GM18499 (cell line): ENCODE measurements at regions not wholly inside any gene's neighbourhood (a gene's known extent, or its start where the extent isn't known, plus 50 kb on each side); places are given as distances from the start of the nearest gene placed in this dataset.

Experiments used
- ATAC-seq: cut with Tn5 transposase; IDR thresholded peaks from one replicate; pipeline ENCODE4 v1.9.1; 2021; ENCODE audit warnings: moderate number of reproducible peaks; ENCODE audit not compliant: insufficient read depth, unreplicated experiment

GRCh38 chr13:33606692-33607091 lies 211.3 kb upstream of the RFC3 start:
- no peak for ATAC-seq

GRCh38 chr13:33610438-33611120 lies 207.4 kb upstream of the RFC3 start:
- no peak for ATAC-seq

- no peak for ATAC-seq
These were observed 206.7 kb upstream of the RFC3 start for GRCh38 chr13:33611121-33611805.

- no peak for ATAC-seq
These were observed 205.0 kb upstream of the RFC3 start for GRCh38 chr13:33612641-33613638.

- no peak for ATAC-seq
These were observed 202.5 kb upstream of the RFC3 start for GRCh38 chr13:33615436-33615835.

GRCh38 chr13:33616130-33616529 lies 201.8 kb upstream of the RFC3 start:
- no peak for ATAC-seq

GRCh38 chr13:33617055-33617454 lies 200.9 kb upstream of the RFC3 start:
- no peak for ATAC-seq

- no peak for ATAC-seq
These were observed 193.7 kb upstream of the RFC3 start for GRCh38 chr13:33624253-33624652.

GRCh38 chr13:33624740-33625139 lies 193.2 kb upstream of the RFC3 start:
- ATAC-seq = no peak

GRCh38 chr13:33626407-33626806 lies 191.5 kb upstream of the RFC3 start:
- no peak for ATAC-seq

GRCh38 chr13:33628662-33629061 lies 189.3 kb upstream of the RFC3 start:
- no peak for ATAC-seq

- no peak for ATAC-seq
These were observed 188.2 kb upstream of the RFC3 start for GRCh38 chr13:33629605-33630360.

- no peak for ATAC-seq
These were observed 184.0 kb upstream of the RFC3 start for GRCh38 chr13:33633701-33634545.

GRCh38 chr13:33634546-33634982 lies 183.4 kb upstream of the RFC3 start:
- no peak for ATAC-seq

GRCh38 chr13:33636243-33636642 lies 181.7 kb upstream of the RFC3 start:
- ATAC-seq = no peak

- no peak for ATAC-seq
These were observed 180.8 kb upstream of the RFC3 start for GRCh38 chr13:33636955-33637670.

GRCh38 chr13:33637978-33638743 lies 179.8 kb upstream of the RFC3 start:
- no peak for ATAC-seq

- ATAC-seq = no peak
These were observed 178.8 kb upstream of the RFC3 start for GRCh38 chr13:33639158-33639557.
